Loucy (cell line): ENCODE measurements at regions not wholly inside any gene's neighbourhood (a gene's known extent, or its start where the extent isn't known, plus 50 kb on each side); places are given as distances from the start of the nearest gene placed in this dataset.

Source experiments
- H2AFZ ChIP-seq: fragments of 200-600 bp; sonication (generic); 2 replicates; pipeline ENCODE4 v1.6.0; 2016; ENCODE audit warnings: antibody characterized with exemption, mild to moderate bottlenecking, low read length, moderate library complexity
- H3F3A ChIP-seq: fragments of 200-600 bp; 2 replicates; pipeline ENCODE4 v1.6.0; 2016; ENCODE audit warnings: antibody characterized with exemption, low read depth, mild to moderate bottlenecking
- H3K27me3 ChIP-seq: fragments of 200-600 bp; sonication (generic); 2 replicates; pipeline ENCODE4 v1.6.1; 2014; ENCODE audit warnings: low read length, mild to moderate bottlenecking; ENCODE audit not compliant: insufficient read depth, poor library complexity, severe bottlenecking
- H3K36me3 ChIP-seq: fragments of 200-600 bp; sonication (generic); 2 replicates; pipeline ENCODE4 v1.6.1; 2016; ENCODE audit warnings: low read length; ENCODE audit not compliant: insufficient read depth
- H3K4me1 ChIP-seq: fragments of 200-600 bp; sonication (generic); 2 replicates; pipeline ENCODE4 v1.5.1; 2014; ENCODE audit warnings: low read length, mild to moderate bottlenecking; ENCODE audit not compliant: insufficient read depth, poor library complexity, severe bottlenecking
- H3K4me2 ChIP-seq: fragments of 200-600 bp; sonication (generic); 2 replicates; pipeline ENCODE4 v1.6.0; 2014; ENCODE audit warnings: antibody characterized with exemption, low read length, low read depth, mild to moderate bottlenecking; ENCODE audit not compliant: poor library complexity, severe bottlenecking
- H3K4me3 ChIP-seq: fragments of 200-600 bp; sonication (generic); 2 replicates; pipeline ENCODE4 v1.5.1; 2014; ENCODE audit warnings: low read length, mild to moderate bottlenecking, mixed read lengths; ENCODE audit not compliant: poor library complexity, severe bottlenecking
- H3K79me2 ChIP-seq: fragments of 200-600 bp; sonication (generic); 2 replicates; pipeline ENCODE4 v1.6.1; 2014; ENCODE audit warnings: low read length; ENCODE audit not compliant: insufficient read depth
- H3K9ac ChIP-seq: fragments of 200-600 bp; sonication (generic); 2 replicates; pipeline ENCODE4 v1.6.0; 2014; ENCODE audit warnings: mild to moderate bottlenecking, low read depth, low read length, moderate library complexity; ENCODE audit not compliant: poor library complexity, severe bottlenecking
- H3K9me2 ChIP-seq: fragments of 200-600 bp; sonication (generic); replicated peaks from 2 replicates; pipeline ENCODE4 v1.6.1; 2016; ENCODE audit warnings: low read depth, low read length, mixed read lengths
- H3K9me3 ChIP-seq: fragments of 200-600 bp; sonication (generic); 2 replicates; pipeline ENCODE4 v1.6.1; 2014; ENCODE audit warnings: mild to moderate bottlenecking, antibody characterized with exemption, low read length, low read depth; ENCODE audit not compliant: insufficient read depth
- H4K20me1 ChIP-seq: fragments of 200-600 bp; sonication (generic); 2 replicates; pipeline ENCODE4 v1.6.0; 2014; ENCODE audit warnings: antibody characterized with exemption, low read length, mild to moderate bottlenecking; ENCODE audit not compliant: insufficient read depth, poor library complexity, severe bottlenecking
- CTCF ChIP-seq: fragments of 200-600 bp; sonication (generic); conservative IDR thresholded peaks from 2 replicates; pipeline ENCODE4 v1.5.1; 2014; ENCODE audit warnings: mild to moderate bottlenecking, antibody characterized with exemption, low read length
- EZH2phosphoT487 ChIP-seq: fragments of 200-600 bp; IDR thresholded peaks from 2 replicates; pipeline ENCODE4 v1.6.1; 2018; ENCODE audit warnings: antibody characterized with exemption, mild to moderate bottlenecking, moderate library complexity, borderline replicate concordance

- Histone ChIP-seq H3K9ac (no peak overlapping the region), H3K4me2 (no peak overlapping the region), H3K79me2 (no peaks in the 10 kb centered on the region), H4K20me1 (no peaks in the 10 kb centered on the region), H3K36me3 (no peaks in the 10 kb centered on the region), H3K4me1 (peaks cover 35% of the 10 kb centered on the region), H2AFZ (no peak overlapping the region), H3K4me3 (no peak overlapping the region), H3K27me3 (no peaks in the 10 kb centered on the region), H3K9me2 (no peaks in the 10 kb centered on the region), H3K9me3 (no peaks in the 10 kb centered on the region), H3F3A (0 out of 2 replicates have a peak, but pooled peaks cover 3% of the 10 kb centered on the region)
- no peak for TF ChIP-seq CTCF
- no peak for TF ChIP-seq EZH2phosphoT487
These were observed 106.6 kb downstream of the DUSP10 start for GRCh38 chr1:221635305-221635704.

DNA sequence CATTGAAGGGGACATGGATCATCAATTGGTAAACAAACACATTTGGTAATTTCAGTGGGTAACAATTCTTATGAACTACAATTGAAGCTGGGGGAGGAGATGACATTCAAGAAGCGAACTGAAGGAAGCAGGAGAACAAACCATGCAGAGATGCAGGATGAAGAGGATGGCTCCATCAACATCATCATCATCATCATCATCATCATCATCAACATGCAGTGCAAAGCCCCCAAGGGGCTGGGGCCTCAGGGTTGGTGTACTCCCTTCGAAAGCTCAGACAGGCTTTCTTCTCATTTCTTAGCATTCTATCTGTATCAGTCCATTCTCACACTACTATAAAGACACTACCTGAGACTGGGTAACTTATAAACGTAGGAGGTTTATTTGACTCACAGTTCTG is 105.8 kb downstream of the DUSP10 start:
- TF ChIP-seq EZH2phosphoT487 (no peak), CTCF (no peak)
- Histone ChIP-seq H3K27me3 (no peaks in the 10 kb centered on the region), H3F3A (0 out of 2 replicates have a peak, but pooled peaks cover 3% of the 10 kb centered on the region), H3K36me3 (no peaks in the 10 kb centered on the region), H3K9me3 (no peaks in the 10 kb centered on the region), H3K4me3 (no peak overlapping the region), H3K4me1 (peaks cover 29% of the 10 kb centered on the region), H3K79me2 (no peaks in the 10 kb centered on the region), H2AFZ (no peak overlapping the region), H3K9ac (no peak overlapping the region), H3K4me2 (no peak overlapping the region), H3K9me2 (no peaks in the 10 kb centered on the region), H4K20me1 (no peaks in the 10 kb centered on the region)

DNA sequence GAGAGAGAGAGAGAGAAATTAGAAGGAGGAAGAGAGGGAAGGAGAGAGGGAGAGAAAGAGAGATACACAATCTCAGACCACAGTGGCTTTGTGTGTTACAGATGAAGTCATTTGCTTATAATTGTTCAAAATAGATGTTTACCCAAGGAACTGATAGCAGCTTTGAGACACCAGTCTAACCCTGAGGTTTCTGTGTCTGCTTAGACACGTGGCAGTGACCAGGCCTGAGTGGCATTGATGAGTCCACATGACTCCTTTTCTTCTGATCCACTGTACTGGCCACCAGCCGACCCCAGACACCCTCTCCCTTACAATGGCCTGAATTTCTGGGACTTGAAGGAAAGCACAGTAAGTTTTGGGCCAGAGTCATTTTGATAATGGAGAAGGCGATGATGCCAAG is 104.9 kb downstream of the DUSP10 start:
- H2AFZ ChIP-seq: no peak overlapping the region

More for the DNA sequence above, 104.9 kb downstream of the DUSP10 start:
- TF ChIP-seq CTCF: no peak
- no peak for TF ChIP-seq EZH2phosphoT487
- Histone ChIP-seq H3K4me3 (no peak overlapping the region), H3K27me3 (no peaks in the 10 kb centered on the region), H3K9me3 (no peaks in the 10 kb centered on the region), H3K36me3 (no peaks in the 10 kb centered on the region), H4K20me1 (no peaks in the 10 kb centered on the region), H3F3A (0 out of 2 replicates have a peak, but pooled peaks cover 3% of the 10 kb centered on the region), H3K4me1 (peaks cover 20% of the 10 kb centered on the region), H3K9ac (no peak overlapping the region), H3K79me2 (no peaks in the 10 kb centered on the region), H3K9me2 (no peaks in the 10 kb centered on the region), H3K4me2 (no peak overlapping the region)
